GM19238 (cell line): ENCODE measurements at regions not wholly inside any gene's neighbourhood (a gene's known extent, or its start where the extent isn't known, plus 50 kb on each side); places are given as distances from the start of the nearest gene placed in this dataset.

Experiments used
- DNase-seq: peaks from one replicate; pipeline ENCODE4 v3.0.0; 2011; ENCODE audit warnings: low spot score; ENCODE audit not compliant: insufficient read length

GRCh38 chr3:168850109-168850508, 754.4 kb upstream of the GOLIM4 start:
- DNase-seq, result no peak

GRCh38 chr3:168847291-168847883, 751.7 kb upstream of the GOLIM4 start:
- DNase-seq, result peak; percentile 5

- DNase-seq, result no peak
Observed at GRCh38 chr3:168844894-168845482, 749.3 kb upstream of the GOLIM4 start.

GRCh38 chr3:168844472-168844871, 748.7 kb upstream of the GOLIM4 start:
- DNase-seq, result no peak

GRCh38 chr3:168843481-168843880, 747.8 kb upstream of the GOLIM4 start:
- no peak for DNase-seq

GRCh38 chr3:168839653-168840052, 743.9 kb upstream of the GOLIM4 start:
- no peak for DNase-seq

GRCh38 chr3:168834558-168834957, 738.8 kb upstream of the GOLIM4 start:
- DNase-seq, result no peak

GRCh38 chr3:168828943-168829342, 733.2 kb upstream of the GOLIM4 start:
- DNase-seq, result no peak

GRCh38 chr3:168828536-168828935, 732.8 kb upstream of the GOLIM4 start:
- DNase-seq, result no peak

- no peak for DNase-seq
Observed at GRCh38 chr3:168828014-168828413, 732.3 kb upstream of the GOLIM4 start.

- no peak for DNase-seq
Observed at GRCh38 chr3:168824107-168824506, 728.4 kb upstream of the GOLIM4 start.

- no peak for DNase-seq
Observed at GRCh38 chr3:168823466-168823865, 727.7 kb upstream of the GOLIM4 start.

- no peak for DNase-seq
Observed at GRCh38 chr3:168820810-168821415, 725.2 kb upstream of the GOLIM4 start.

- DNase-seq, result no peak
Observed at GRCh38 chr3:168817177-168817576, 721.5 kb upstream of the GOLIM4 start.

- DNase-seq, result no peak
Observed at GRCh38 chr3:168815946-168816345, 720.2 kb upstream of the GOLIM4 start.

- no peak for DNase-seq
Observed at GRCh38 chr3:168813225-168813802, 717.6 kb upstream of the GOLIM4 start.

- DNase-seq, result no peak
Observed at GRCh38 chr3:168812234-168812633, 716.5 kb upstream of the GOLIM4 start.

GRCh38 chr3:168808596-168808995, 712.9 kb upstream of the GOLIM4 start:
- DNase-seq, result no peak

GRCh38 chr3:168807448-168807847, 711.7 kb upstream of the GOLIM4 start:
- no peak for DNase-seq

GRCh38 chr3:168806871-168807270, 711.1 kb upstream of the GOLIM4 start:
- no peak for DNase-seq

- DNase-seq, result no peak
Observed at GRCh38 chr3:168803536-168803935, 707.8 kb upstream of the GOLIM4 start.

- no peak for DNase-seq
Observed at GRCh38 chr3:168802766-168803165, 707.0 kb upstream of the GOLIM4 start.

GRCh38 chr3:168801794-168802193, 706.1 kb upstream of the GOLIM4 start:
- no peak for DNase-seq
